Stimulated activated CD8-positive, alpha-beta memory T cell treated with anti-CD3 and anti-CD28 coated beads, Interleukin-7, amount 100 ng/mL, for 4 hours (primary cell): ENCODE measurements at regions not wholly inside any gene's neighbourhood (a gene's known extent, or its start where the extent isn't known, plus 50 kb on each side); places are given as distances from the start of the nearest gene placed in this dataset.

Source experiments
- DNase-seq, 2 donors: peaks; one replicate each; pipeline ENCODE4 v3.0.0-alpha.2; 2020; ENCODE audit warnings: low read depth in 2 of 2

DNA sequence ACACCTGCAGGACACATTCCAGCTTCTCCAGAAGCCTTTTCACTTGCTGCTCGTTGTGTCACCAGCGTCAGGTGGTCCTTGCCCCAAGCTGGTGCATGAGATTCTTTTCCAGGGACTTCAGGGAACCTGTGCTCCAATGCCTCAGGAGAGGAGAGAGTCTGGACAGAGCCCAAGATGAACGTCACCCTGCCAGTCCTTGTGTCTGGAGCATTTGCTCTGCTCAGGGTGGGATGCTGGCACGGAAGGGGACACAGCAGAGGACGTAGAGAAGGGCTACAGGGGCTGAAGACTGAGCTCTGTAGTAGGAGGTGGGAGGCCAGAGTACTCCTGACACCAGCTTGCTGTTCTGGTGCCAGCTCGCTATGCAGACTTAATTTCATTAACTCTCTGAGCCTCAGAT lies 262.1 kb downstream of the XXYLT1 start:
- DNase-seq: no peak

DNA sequence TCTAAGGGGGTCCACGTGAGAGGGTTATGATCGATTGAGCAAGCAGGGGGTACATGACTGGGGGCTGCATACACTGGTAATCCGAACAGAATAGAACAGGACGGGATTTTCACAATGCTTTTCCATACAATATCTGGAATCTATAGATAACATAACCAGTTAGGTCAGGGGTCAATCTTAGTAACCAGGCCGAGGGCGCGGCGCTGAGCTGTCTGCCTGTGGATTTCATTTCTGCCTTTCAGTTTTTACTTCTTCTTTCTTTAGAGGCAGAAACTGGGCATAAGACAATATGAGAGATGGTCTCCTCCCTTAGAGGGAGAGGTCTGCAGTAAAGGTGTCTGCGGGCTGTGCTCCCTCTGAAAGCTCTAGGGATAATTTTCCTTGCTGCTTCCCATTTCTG lies 261.3 kb downstream of the XXYLT1 start:
- DNase-seq: no peak

- no peak for DNase-seq
These were observed 260.3 kb downstream of the XXYLT1 start for GRCh38 chr3:195010551-195011100.

GRCh38 chr3:195011231-195011834 lies 259.6 kb downstream of the XXYLT1 start:
- no peak for DNase-seq

DNA sequence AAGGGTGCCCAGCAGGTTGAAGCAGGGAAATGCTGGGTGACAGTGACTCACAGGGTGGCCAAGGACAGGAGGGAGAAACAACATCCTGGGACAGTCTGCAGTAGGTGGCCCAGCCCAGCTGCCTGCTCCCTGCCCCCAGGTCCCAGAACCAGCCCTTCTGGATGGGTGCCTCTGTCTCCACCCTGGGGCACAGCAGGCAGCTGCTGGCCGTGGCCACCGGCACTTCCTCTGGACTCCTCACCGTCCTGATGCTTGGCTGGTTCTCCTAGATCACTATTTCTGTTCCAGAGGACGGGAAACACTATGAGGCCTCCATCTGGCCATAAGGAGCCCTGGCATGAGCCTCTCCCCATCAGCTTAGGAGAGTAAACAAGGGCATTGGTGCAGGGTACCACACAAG lies 258.9 kb downstream of the XXYLT1 start:
- no peak for DNase-seq

- no peak for DNase-seq
These were observed 258.4 kb downstream of the XXYLT1 start for GRCh38 chr3:195012571-195012970.

GRCh38 chr3:195013411-195014361 lies 257.3 kb downstream of the XXYLT1 start:
- DNase-seq: no peak

DNA sequence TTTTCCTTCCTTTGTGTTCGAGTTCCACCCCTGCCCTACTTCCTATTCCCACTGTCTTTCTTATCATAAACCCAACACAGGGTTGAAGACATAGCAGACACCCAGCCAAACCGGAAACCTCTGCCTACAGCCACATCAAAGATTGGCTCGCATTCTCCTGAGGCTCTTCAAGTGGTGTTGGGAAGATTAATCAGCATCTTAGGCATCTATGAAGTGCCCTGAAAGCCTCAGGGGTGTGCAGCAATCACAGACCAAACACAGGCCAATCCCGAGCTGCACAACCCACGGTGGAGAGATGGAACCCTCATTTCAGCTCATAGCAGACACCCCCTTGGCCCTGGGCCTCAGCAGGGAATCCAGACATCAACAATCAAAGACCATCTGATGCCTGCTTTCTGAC lies 255.9 kb downstream of the XXYLT1 start:
- no peak for DNase-seq

- no peak for DNase-seq
These were observed 253.8 kb downstream of the XXYLT1 start for GRCh38 chr3:195017151-195017550.
